IPS-18a (cell line): ENCODE measurements at regions not wholly inside any gene's neighbourhood (a gene's known extent, or its start where the extent isn't known, plus 50 kb on each side); places are given as distances from the start of the nearest gene placed in this dataset.

Source experiments
- H3K27ac ChIP-seq: one replicate; pipeline ENCODE4 v1.5.1; 2013; ENCODE audit warnings: low read length
- H3K27me3 ChIP-seq: one replicate; pipeline ENCODE4 v1.6.1; 2013; ENCODE audit warnings: mild to moderate bottlenecking, low read length; ENCODE audit not compliant: control insufficient read depth, insufficient read depth
- H3K36me3 ChIP-seq: one replicate; pipeline ENCODE4 v1.6.1; 2013; ENCODE audit warnings: low read depth, low read length; ENCODE audit not compliant: control insufficient read depth
- H3K4me1 ChIP-seq: one replicate; pipeline ENCODE4 v1.6.1; 2013; ENCODE audit warnings: low read depth, low read length; ENCODE audit not compliant: control insufficient read depth
- H3K4me3 ChIP-seq: one replicate; pipeline ENCODE4 v1.5.1; 2013; ENCODE audit warnings: low read length
- H3K9ac ChIP-seq: one replicate; pipeline ENCODE4 v1.6.1; 2013; ENCODE audit warnings: mild to moderate bottlenecking, low read length, moderate library complexity
- H3K9me3 ChIP-seq: one replicate; pipeline ENCODE4 v1.6.1; 2013; ENCODE audit warnings: low read depth, low read length; ENCODE audit not compliant: control insufficient read depth

DNA sequence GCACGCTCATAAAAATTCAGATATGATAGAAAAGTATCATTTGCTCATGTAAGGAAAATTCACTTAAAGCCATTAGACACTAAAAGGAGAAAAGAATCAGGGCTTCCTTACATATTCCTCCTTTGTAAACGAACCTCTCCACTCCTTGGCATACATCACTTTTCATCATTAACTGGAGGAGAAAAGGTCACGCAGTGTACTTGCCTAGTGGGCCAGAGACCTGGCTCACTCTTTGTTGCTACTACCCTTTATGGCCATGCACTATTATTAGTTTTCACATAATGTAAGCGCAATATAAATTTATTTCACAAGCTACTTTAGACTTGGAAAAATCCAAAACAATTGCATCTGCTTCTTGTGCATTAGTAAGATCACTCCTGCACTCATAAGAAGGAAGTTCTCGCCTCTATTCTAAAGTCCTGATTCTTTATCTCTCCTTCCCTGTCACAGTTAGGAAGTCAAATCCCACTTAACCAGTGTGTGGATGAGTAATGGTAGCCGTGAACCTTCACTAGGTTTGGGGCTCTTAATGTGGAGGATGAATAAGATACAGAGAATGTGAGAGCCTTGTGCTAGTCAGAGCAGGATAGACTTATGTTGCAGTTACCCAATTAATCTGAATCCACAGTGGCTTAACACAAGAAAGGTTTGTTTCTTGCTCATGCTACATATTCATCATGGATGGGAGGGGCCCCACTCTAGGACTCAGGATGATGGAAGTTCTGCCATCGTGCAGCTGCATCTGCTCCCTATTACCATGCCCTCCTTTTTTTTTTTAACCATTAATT, 115.0 kb upstream of the GLS start:
- no peak overlapping the region for H3K27ac ChIP-seq
- H3K36me3 ChIP-seq = no peaks in the 10 kb centered on the region
- no peak overlapping the region for H3K4me3 ChIP-seq

DNA sequence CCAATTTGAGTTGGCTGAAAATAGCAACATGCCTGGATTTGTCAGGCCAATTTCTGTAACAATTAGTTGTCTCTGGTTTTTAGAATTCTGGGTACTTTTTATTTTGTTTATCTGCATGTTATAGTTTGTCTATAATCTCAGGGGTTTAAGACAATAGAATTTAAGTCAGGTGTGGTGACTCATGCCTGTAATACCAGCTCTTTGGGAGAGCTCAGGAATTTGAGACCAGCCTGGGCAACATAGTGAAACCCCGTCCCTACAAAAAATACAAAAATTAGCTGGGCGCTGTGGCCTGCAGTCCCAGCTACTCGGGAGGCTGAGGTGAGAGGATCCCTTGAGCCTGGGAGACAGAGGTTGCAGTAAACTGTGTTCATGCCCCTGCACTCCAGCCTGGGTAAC, 114.4 kb upstream of the GLS start:
- no peak overlapping the region for H3K27ac ChIP-seq
- no peaks in the 10 kb centered on the region for H3K27me3 ChIP-seq
- peaks cover 3% of the 10 kb centered on the region for H3K4me1 ChIP-seq
- no peaks in the 10 kb centered on the region for H3K9me3 ChIP-seq
- no peak overlapping the region for H3K4me3 ChIP-seq
- H3K9ac ChIP-seq = no peak overlapping the region
- H3K36me3 ChIP-seq = no peaks in the 10 kb centered on the region

More for the DNA sequence above, 115.0 kb upstream of the GLS start:
- peaks cover 3% of the 10 kb centered on the region for H3K4me1 ChIP-seq
- no peaks in the 10 kb centered on the region for H3K27me3 ChIP-seq
- H3K9me3 ChIP-seq = no peaks in the 10 kb centered on the region
- no peak overlapping the region for H3K9ac ChIP-seq

DNA sequence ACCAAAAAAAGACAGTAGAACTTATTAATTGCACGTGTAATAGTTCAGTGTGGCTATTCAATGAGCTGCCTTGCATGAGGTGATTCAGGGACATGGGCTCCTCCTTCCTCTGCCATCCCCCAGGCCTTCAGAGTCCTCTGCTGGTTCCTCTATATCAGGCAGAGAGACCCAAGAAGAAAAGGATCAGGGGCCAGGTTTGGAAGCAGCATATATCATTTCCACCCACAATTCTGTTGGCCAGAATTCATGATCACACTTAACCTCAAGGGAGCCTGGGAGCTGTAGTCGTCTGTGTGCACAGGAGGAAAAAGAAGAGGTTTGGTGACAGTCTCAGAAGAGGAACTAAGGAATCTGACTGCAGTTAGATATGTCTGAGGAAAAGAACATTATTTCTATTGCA, 114.0 kb upstream of the GLS start:
- no peak overlapping the region for H3K9ac ChIP-seq
- H3K36me3 ChIP-seq = no peaks in the 10 kb centered on the region

DNA sequence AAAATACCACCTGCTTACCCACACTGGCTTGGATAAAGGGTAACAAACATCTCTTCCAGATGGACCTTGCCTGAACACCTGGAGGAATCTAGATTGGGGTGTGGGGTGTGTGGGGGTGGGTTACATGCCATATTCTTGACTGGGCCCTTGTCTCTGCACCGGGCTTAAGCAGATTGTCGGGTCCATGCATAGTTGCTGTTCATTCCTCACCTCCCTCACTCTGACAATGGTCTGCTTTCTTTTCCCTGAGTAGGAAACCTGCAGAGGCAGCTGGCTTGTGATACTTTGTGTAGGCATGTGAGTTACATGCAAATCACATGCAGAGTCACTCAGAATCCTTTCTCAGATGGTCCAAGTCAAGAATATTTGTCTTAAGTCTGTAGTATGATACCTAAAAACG, 112.8 kb upstream of the GLS start:
- Histone ChIP-seq H3K9ac (no peak overlapping the region), H3K9me3 (no peaks in the 10 kb centered on the region), H3K27ac (no peak overlapping the region), H3K4me1 (peaks cover 3% of the 10 kb centered on the region), H3K27me3 (no peaks in the 10 kb centered on the region), H3K36me3 (no peaks in the 10 kb centered on the region), H3K4me3 (no peak overlapping the region)

More for the DNA sequence above, 114.0 kb upstream of the GLS start:
- H3K9me3 ChIP-seq = no peaks in the 10 kb centered on the region
- H3K27me3 ChIP-seq = no peaks in the 10 kb centered on the region
- no peak overlapping the region for H3K27ac ChIP-seq
- H3K4me3 ChIP-seq = no peak overlapping the region
- H3K4me1 ChIP-seq = peaks cover 3% of the 10 kb centered on the region

DNA sequence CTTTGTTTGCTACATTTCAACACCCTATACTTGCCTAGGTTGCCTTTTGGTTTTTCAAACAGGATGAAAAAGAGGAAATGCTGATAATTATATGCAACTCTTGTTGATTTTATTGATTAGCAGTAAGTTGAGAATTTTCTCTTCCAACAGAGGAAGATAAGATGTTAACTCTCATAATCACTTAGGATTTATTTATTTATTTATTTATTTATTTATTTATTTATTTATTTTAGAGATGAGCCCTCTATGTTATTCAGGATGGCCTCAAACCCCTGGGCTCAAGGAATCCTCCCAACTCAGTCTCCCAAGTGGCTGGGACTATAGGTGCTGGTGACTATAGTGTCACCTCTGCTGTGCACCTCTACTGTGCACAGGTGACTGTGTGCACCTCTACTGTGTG, 111.4 kb upstream of the GLS start:
- H3K9ac ChIP-seq = no peak overlapping the region
- H3K4me3 ChIP-seq = no peak overlapping the region
- H3K9me3 ChIP-seq = no peaks in the 10 kb centered on the region
- H3K27ac ChIP-seq = no peak overlapping the region
- H3K36me3 ChIP-seq = no peaks in the 10 kb centered on the region
- H3K4me1 ChIP-seq = peaks cover 3% of the 10 kb centered on the region
- no peaks in the 10 kb centered on the region for H3K27me3 ChIP-seq

DNA sequence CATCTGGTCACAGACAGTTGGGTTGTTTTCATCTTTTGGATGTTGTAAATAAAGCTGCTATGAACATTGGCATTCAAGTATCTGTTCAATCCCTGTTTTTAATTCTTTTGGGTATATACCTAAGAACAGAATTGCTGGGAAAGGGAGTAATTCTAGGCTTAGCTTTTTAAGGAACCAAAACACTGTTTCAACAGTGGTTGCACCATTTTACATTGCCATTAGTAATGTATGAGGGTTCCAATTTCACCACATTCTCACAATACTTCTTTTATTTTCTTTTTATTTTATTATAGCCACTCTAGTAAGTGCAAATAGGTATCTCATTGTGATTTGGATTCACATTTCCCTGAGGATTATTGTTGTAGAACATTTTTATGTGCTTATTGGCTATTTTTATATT, 108.9 kb upstream of the GLS start:
- H3K9me3 ChIP-seq = no peaks in the 10 kb centered on the region
- H3K9ac ChIP-seq = no peak overlapping the region
- no peaks in the 10 kb centered on the region for H3K36me3 ChIP-seq
- peaks cover 3% of the 10 kb centered on the region for H3K4me1 ChIP-seq
- H3K27ac ChIP-seq = no peak overlapping the region
- H3K4me3 ChIP-seq = no peak overlapping the region
- H3K27me3 ChIP-seq = no peaks in the 10 kb centered on the region

- Histone ChIP-seq H3K9me3 (no peaks in the 10 kb centered on the region), H3K4me3 (no peak overlapping the region), H3K36me3 (no peaks in the 10 kb centered on the region), H3K27me3 (no peaks in the 10 kb centered on the region), H3K9ac (no peak overlapping the region), H3K4me1 (no peaks in the 10 kb centered on the region), H3K27ac (no peak overlapping the region)
These were observed 100.0 kb upstream of the GLS start for GRCh38 chr2:190780594-190780993.

DNA sequence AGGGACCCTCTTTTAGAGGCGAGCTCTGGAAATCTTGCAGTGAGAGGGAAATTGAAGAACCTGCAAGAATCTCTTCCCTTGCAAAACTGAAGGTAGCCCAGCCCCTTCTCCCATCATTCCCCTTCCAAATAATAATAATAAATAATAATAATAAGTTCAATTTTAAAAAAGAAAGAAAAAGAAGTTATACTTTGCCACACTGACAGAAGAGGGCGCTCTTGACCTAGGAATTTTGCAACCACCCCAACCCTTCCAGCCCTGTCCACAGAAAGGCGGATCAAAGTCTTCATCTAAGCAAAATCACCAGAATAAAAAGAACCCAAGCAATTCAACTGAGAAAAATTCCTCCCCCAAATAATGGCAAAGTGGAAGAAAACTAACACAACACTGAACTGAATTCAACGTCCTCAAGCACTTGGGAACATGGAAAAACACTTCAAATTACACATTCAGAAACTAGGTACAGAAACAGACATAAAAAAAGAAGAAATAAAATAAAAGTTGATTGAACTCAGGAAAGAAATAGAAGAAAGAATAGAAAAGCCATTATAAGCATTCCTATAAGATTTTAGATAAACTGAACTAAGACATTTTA, 98.9 kb upstream of the GLS start:
- no peaks in the 10 kb centered on the region for H3K36me3 ChIP-seq
- peaks cover 3% of the 10 kb centered on the region for H3K4me1 ChIP-seq
- no peaks in the 10 kb centered on the region for H3K9me3 ChIP-seq
- H3K9ac ChIP-seq = no peak overlapping the region
- H3K27ac ChIP-seq = no peak overlapping the region
- H3K27me3 ChIP-seq = no peaks in the 10 kb centered on the region
- no peak overlapping the region for H3K4me3 ChIP-seq

- no peaks in the 10 kb centered on the region for H3K9me3 ChIP-seq
- H3K4me3 ChIP-seq = no peak overlapping the region
- H3K4me1 ChIP-seq = peaks cover 3% of the 10 kb centered on the region
- no peak overlapping the region for H3K27ac ChIP-seq
- H3K27me3 ChIP-seq = no peaks in the 10 kb centered on the region
- no peaks in the 10 kb centered on the region for H3K36me3 ChIP-seq
- no peak overlapping the region for H3K9ac ChIP-seq
These were observed 98.4 kb upstream of the GLS start for GRCh38 chr2:190782264-190782663.

GRCh38 chr2:190783513-190784263, 96.9 kb upstream of the GLS start:
- peaks cover 3% of the 10 kb centered on the region for H3K4me1 ChIP-seq
- no peaks in the 10 kb centered on the region for H3K27me3 ChIP-seq
- no peak overlapping the region for H3K27ac ChIP-seq
- H3K9me3 ChIP-seq = no peaks in the 10 kb centered on the region
- H3K9ac ChIP-seq = no peak overlapping the region
- H3K36me3 ChIP-seq = no peaks in the 10 kb centered on the region
- H3K4me3 ChIP-seq = no peak overlapping the region

DNA sequence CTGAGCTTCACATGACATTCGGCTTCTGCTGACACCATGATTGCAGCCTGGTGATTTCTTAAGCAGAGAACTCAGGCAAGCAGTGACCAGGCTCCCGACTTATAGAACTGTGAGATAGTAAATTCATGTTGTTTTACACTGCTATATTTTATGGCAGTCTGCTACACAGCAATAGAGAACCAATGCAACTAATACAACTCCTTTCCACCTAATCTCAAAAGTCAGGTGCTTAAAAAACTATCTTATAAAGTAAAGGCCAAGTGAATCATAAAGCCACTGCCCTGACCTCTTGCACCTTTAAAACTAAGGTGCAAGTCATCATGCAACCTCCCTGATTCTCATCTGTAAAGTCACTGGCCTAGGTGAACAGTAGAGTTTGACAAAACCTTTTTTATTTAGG, 95.3 kb upstream of the GLS start:
- H3K4me1 ChIP-seq = peaks cover 12% of the 10 kb centered on the region
- H3K27me3 ChIP-seq = no peaks in the 10 kb centered on the region
- no peak overlapping the region for H3K4me3 ChIP-seq
- no peaks in the 10 kb centered on the region for H3K36me3 ChIP-seq
- H3K9me3 ChIP-seq = no peaks in the 10 kb centered on the region
- H3K9ac ChIP-seq = no peak overlapping the region
- H3K27ac ChIP-seq = no peak overlapping the region
